ENCODE measurements at regions not wholly inside any gene's neighbourhood (a gene's known extent, or its start where the extent isn't known, plus 50 kb on each side); places are given as distances from the start of the nearest gene placed in this dataset.

- H3K4me2 ChIP-seq (ENCODE audit: insufficient read depth, low read length): peak overlapping the region; percentile 95
- H4K20me1 ChIP-seq (ENCODE audit: insufficient read depth, low read length): no peaks in the 10 kb centered on the region
- no peaks in the 10 kb centered on the region for H3K79me2 ChIP-seq (ENCODE audit: insufficient read depth, low read length)
- H3K9me3 ChIP-seq (ENCODE audit: low read depth, low read length): no peaks in the 10 kb centered on the region
- H3K27ac ChIP-seq (ENCODE audit: low read depth, low read length): peak overlapping the region; percentile 35
- no peaks in the 10 kb centered on the region for H3K27me3 ChIP-seq (ENCODE audit: insufficient read depth, low read length)
- H3K4me1 ChIP-seq (ENCODE audit: insufficient read depth, low read length): peaks cover 9% of the 10 kb centered on the region
- DNase-seq (ENCODE audit: insufficient read length, low spot score, missing footprints): no peak
- H3K4me3 ChIP-seq (ENCODE audit: insufficient read depth, low read length): peak overlapping the region; percentile 67
- peak overlapping the region; percentile 93 for H2AFZ ChIP-seq (ENCODE audit: low read length)
- no peak for TF ChIP-seq CTCF (IDR thresholded peaks at IDR 0.05; ENCODE audit: extremely low read depth, low read depth, low read length)
- no peaks in the 10 kb centered on the region for H3K36me3 ChIP-seq (ENCODE audit: insufficient read depth, low read length)
These were observed 53.7 kb downstream of the CCDC54 start for GRCh38 chr3:107430996-107431245.

- Histone ChIP-seq H3K4me1 (ENCODE audit: insufficient read depth, low read length) (peaks cover 9% of the 10 kb centered on the region), H3K9me3 (ENCODE audit: low read depth, low read length) (no peaks in the 10 kb centered on the region), H2AFZ (ENCODE audit: low read length) (peak overlapping the region; percentile 93), H3K4me2 (ENCODE audit: insufficient read depth, low read length) (peak overlapping the region; percentile 95), H3K27me3 (ENCODE audit: insufficient read depth, low read length) (no peaks in the 10 kb centered on the region), H3K27ac (ENCODE audit: low read depth, low read length) (peak overlapping the region; percentile 35), H3K36me3 (ENCODE audit: insufficient read depth, low read length) (no peaks in the 10 kb centered on the region), H3K4me3 (ENCODE audit: insufficient read depth, low read length) (peak overlapping the region; percentile 67), H4K20me1 (ENCODE audit: insufficient read depth, low read length) (no peaks in the 10 kb centered on the region), H3K79me2 (ENCODE audit: insufficient read depth, low read length) (no peaks in the 10 kb centered on the region)
- DNase-seq (ENCODE audit: insufficient read length, low spot score, missing footprints): peak; percentile 96
- no peak for TF ChIP-seq CTCF (IDR thresholded peaks at IDR 0.05; ENCODE audit: extremely low read depth, low read depth, low read length)
These were observed 54.2 kb downstream of the CCDC54 start for GRCh38 chr3:107431246-107432012.

GRCh38 chr3:107432013-107432515, 54.8 kb downstream of the CCDC54 start:
- peak; percentile 80 for DNase-seq (ENCODE audit: insufficient read length, low spot score, missing footprints)
- Histone ChIP-seq H3K9me3 (ENCODE audit: low read depth, low read length) (no peaks in the 10 kb centered on the region), H3K4me1 (ENCODE audit: insufficient read depth, low read length) (peaks cover 9% of the 10 kb centered on the region), H4K20me1 (ENCODE audit: insufficient read depth, low read length) (no peaks in the 10 kb centered on the region), H3K36me3 (ENCODE audit: insufficient read depth, low read length) (no peaks in the 10 kb centered on the region), H3K4me2 (ENCODE audit: insufficient read depth, low read length) (peak overlapping the region; percentile 86), H3K4me3 (ENCODE audit: insufficient read depth, low read length) (peak overlapping the region; percentile 67), H3K27ac (ENCODE audit: low read depth, low read length) (peak overlapping the region; percentile 25), H2AFZ (ENCODE audit: low read length) (peak overlapping the region; percentile 93), H3K27me3 (ENCODE audit: insufficient read depth, low read length) (no peaks in the 10 kb centered on the region), H3K79me2 (ENCODE audit: insufficient read depth, low read length) (no peaks in the 10 kb centered on the region)
- no peak for TF ChIP-seq CTCF (IDR thresholded peaks at IDR 0.05; ENCODE audit: extremely low read depth, low read depth, low read length)

- Histone ChIP-seq H3K27ac (ENCODE audit: low read depth, low read length) (no peak overlapping the region), H3K4me3 (ENCODE audit: insufficient read depth, low read length) (no peak overlapping the region), H3K9me3 (ENCODE audit: low read depth, low read length) (no peaks in the 10 kb centered on the region), H3K36me3 (ENCODE audit: insufficient read depth, low read length) (no peaks in the 10 kb centered on the region), H4K20me1 (ENCODE audit: insufficient read depth, low read length) (no peaks in the 10 kb centered on the region), H3K79me2 (ENCODE audit: insufficient read depth, low read length) (no peaks in the 10 kb centered on the region), H3K4me2 (ENCODE audit: insufficient read depth, low read length) (peak overlapping the region; percentile 86), H3K27me3 (ENCODE audit: insufficient read depth, low read length) (no peaks in the 10 kb centered on the region), H3K4me1 (ENCODE audit: insufficient read depth, low read length) (peaks cover 9% of the 10 kb centered on the region), H2AFZ (ENCODE audit: low read length) (no peak overlapping the region)
- no peak for DNase-seq (ENCODE audit: insufficient read length, low spot score, missing footprints)
- no peak for TF ChIP-seq CTCF (IDR thresholded peaks at IDR 0.05; ENCODE audit: extremely low read depth, low read depth, low read length)
These were observed 55.4 kb downstream of the CCDC54 start for GRCh38 chr3:107432646-107433045.

All from osteoblast (primary cell).